Ascending aorta (tissue), 2 donors: ENCODE measurements at regions not wholly inside any gene's neighbourhood (a gene's known extent, or its start where the extent isn't known, plus 50 kb on each side); places are given as distances from the start of the nearest gene placed in this dataset.

Experiments
- DNase-seq, 2 donors: peaks; one replicate each; pipeline ENCODE4 v3.0.0-alpha.2; 2019; ENCODE audit warnings: low spot score in 2 of 2
- H3K27ac ChIP-seq, 2 donors: fragments of 200-600 bp; sonication (generic); one replicate each; pipeline ENCODE4 v1.5.1; 2016 to 2017; ENCODE audit warnings: mild to moderate bottlenecking in 1 of 2
- H3K27me3 ChIP-seq: fragments of 200-600 bp; sonication (generic); one replicate; pipeline ENCODE4 v1.5.1; 2017
- H3K36me3 ChIP-seq, 2 donors: fragments of 200-600 bp; sonication (generic); one replicate each; pipeline ENCODE4 v1.5.1; 2016
- H3K4me1 ChIP-seq, 2 donors: fragments of 200-600 bp; sonication (generic); one replicate each; pipeline ENCODE4 v1.5.1; 2016 to 2017; ENCODE audit warnings: mild to moderate bottlenecking in 1 of 2
- H3K4me3 ChIP-seq, 2 donors: fragments of 200-600 bp; sonication (generic); one replicate each; pipeline ENCODE4 v1.5.1; 2016 to 2017; ENCODE audit warnings: mild to moderate bottlenecking in 1 of 2
- H3K9me3 ChIP-seq, 2 donors: fragments of 200-600 bp; sonication (generic); one replicate each; pipeline ENCODE4 v1.5.1; 2016
- CTCF ChIP-seq, 3 experiments: fragments of 200-600 bp in 2 of 3; fragments of 450-650 bp in 1 of 3; sonication (generic) in 2 of 3; IDR thresholded peaks; one replicate each; pipeline ENCODE4 v1.5.1; 2016 to 2019; ENCODE audit warnings: antibody characterized with exemption in 3 of 3, mild to moderate bottlenecking in 1 of 3, moderate library complexity in 1 of 3
- intact Hi-C: fragments of 100-400 bp; cut with DNase I; formaldehyde crosslinking; loops from one replicate; pipeline ENCODE4 v1.15.1; 2023

DNA sequence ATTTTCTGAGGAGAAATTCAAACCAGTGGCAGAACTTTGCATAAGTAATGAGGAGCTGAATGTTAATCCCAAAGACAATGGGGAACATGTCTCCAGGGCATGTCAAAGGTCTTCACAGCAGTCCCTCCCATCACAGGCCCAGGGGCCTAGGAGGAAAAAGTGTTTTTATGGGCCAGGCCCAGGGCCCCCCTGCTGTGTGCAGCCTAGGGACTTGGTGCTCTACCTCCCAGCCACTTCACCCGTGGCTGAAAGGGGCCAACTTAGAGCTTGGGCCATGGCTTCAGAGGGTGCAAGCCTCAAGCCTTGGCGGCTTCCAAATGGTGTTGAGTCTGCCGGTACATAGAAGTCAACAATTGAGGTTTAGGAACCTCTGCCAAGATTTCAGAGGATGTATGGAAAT lies 854.0 kb downstream of the LRRIQ3 start:
- no peak for DNase-seq
- Histone ChIP-seq H3K4me1 (no peaks in the 10 kb centered on the region), H3K9me3 (no peaks in the 10 kb centered on the region), H3K27ac (no peak overlapping the region), H3K27me3 (no peaks in the 10 kb centered on the region), H3K4me3 (no peak overlapping the region), H3K36me3 (no peaks in the 10 kb centered on the region)
- intact Hi-C loops, result no loop called here
- TF ChIP-seq CTCF (IDR thresholded peaks at IDR 0.05), result no peak

DNA sequence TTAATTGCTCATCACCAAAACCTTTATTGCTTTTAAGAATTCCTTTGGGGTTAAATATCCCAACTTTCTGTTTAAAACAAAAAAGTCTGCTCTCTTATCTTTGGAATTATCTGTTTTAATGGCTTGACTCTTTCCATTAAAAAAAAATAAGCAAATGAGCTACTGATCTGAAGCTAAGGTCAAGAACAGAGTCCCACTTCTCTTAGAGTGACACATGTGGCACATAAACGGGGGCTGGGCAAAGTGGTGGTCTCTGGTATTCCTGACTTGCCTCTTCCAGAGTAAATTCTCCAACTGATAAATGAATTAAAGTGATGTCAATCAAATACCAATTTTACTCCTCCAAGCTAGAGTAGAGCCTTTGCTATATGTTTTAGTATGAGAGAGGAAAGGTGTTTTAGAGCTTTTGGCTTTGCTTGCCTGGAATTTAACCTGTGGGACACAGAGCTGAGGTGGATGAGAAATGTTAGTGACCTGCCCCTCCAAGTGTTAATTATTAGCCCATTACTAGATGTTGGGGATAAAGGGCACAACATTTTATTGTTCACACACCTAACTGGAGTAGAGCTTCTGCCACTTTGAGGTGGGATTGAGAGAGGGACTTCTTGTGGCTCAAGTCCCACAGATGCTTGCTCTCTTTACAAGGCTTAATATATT lies 864.0 kb downstream of the LRRIQ3 start:
- H3K4me1 ChIP-seq, result no peaks in the 10 kb centered on the region
- intact Hi-C loops, result no loop called here
- H3K36me3 ChIP-seq, result no peaks in the 10 kb centered on the region
- no peak overlapping the region for H3K27ac ChIP-seq
- peaks cover 0 to 14% of the 10 kb centered on the region in 2 donors for H3K9me3 ChIP-seq
- no peak overlapping the region for H3K4me3 ChIP-seq
- H3K27me3 ChIP-seq, result no peaks in the 10 kb centered on the region
- no peak for TF ChIP-seq CTCF (IDR thresholded peaks at IDR 0.05)
- no peak for DNase-seq

GRCh38 chr1:73331726-73332125 lies 866.2 kb downstream of the LRRIQ3 start:
- no peak for TF ChIP-seq CTCF (IDR thresholded peaks at IDR 0.05)
- no peak overlapping the region for H3K4me3 ChIP-seq
- intact Hi-C loops, result no loop called here
- H3K4me1 ChIP-seq, result no peaks in the 10 kb centered on the region
- no peaks in the 10 kb centered on the region for H3K36me3 ChIP-seq
- no peaks in the 10 kb centered on the region for H3K27me3 ChIP-seq
- no peak overlapping the region for H3K27ac ChIP-seq
- no peak for DNase-seq
- peaks cover 0 to 14% of the 10 kb centered on the region in 2 donors for H3K9me3 ChIP-seq

DNA sequence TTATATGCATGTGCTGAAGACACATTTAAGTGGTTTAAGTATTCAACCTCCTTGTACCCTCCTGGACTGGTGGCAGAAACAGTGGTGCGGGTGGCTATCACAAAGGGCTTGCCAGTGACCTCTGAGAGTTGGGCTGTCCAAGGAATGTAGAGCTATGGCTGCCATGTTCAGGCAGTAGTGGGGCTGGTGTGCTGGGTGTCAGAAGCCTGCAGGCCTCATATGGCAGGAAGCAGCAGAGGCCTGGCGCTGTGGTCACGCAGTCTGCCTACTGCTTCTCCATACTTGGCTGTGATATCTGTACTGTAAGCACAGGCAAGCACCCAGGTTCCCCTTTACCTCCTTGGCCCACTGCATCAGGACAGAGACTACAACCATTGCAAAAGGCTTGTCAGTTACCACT lies 870.0 kb downstream of the LRRIQ3 start:
- intact Hi-C loops, result no loop called here
- Histone ChIP-seq H3K4me1 (no peaks in the 10 kb centered on the region), H3K27ac (no peak overlapping the region), H3K36me3 (no peaks in the 10 kb centered on the region), H3K27me3 (no peaks in the 10 kb centered on the region), H3K4me3 (no peak overlapping the region), H3K9me3 (peaks cover 0 to 14% of the 10 kb centered on the region in 2 donors)
- no peak for DNase-seq
- TF ChIP-seq CTCF (IDR thresholded peaks at IDR 0.05), result no peak

GRCh38 chr1:73327180-73327793 lies 870.7 kb downstream of the LRRIQ3 start:
- no peaks in the 10 kb centered on the region for H3K36me3 ChIP-seq
- no peak for DNase-seq

More at GRCh38 chr1:73327180-73327793, 870.7 kb downstream of the LRRIQ3 start:
- intact Hi-C loops, result no loop called here
- peaks cover 0 to 14% of the 10 kb centered on the region in 2 donors for H3K9me3 ChIP-seq
- no peaks in the 10 kb centered on the region for H3K27me3 ChIP-seq
- TF ChIP-seq CTCF (IDR thresholded peaks at IDR 0.05), result no peak
- no peaks in the 10 kb centered on the region for H3K4me1 ChIP-seq
- no peak overlapping the region for H3K4me3 ChIP-seq
- H3K27ac ChIP-seq, result no peak overlapping the region
